ENCODE measurements at regions not wholly inside any gene's neighbourhood (a gene's known extent, or its start where the extent isn't known, plus 50 kb on each side); places are given as distances from the start of the nearest gene placed in this dataset.

- Histone ChIP-seq H3K4me1 (ENCODE audit: insufficient read depth, low read length) (no peaks in the 10 kb centered on the region), H3K4me3 (ENCODE audit: low read length) (no peak overlapping the region), H3K27me3 (ENCODE audit: control insufficient read depth in 1 of 2, insufficient read depth in 2 of 2, low read length in 2 of 2) (peaks cover 0 to 2% of the 10 kb centered on the region in 2 experiments), H3K9me3 (ENCODE audit: control insufficient read depth in 1 of 2, insufficient read depth in 1 of 2, low read length in 2 of 2) (peaks cover 0 to 11% of the 10 kb centered on the region in 2 experiments), H3K27ac (ENCODE audit: low read depth in 1 of 2, low read length in 2 of 2) (no peak overlapping the region), H3K36me3 (ENCODE audit: insufficient read depth, low read length) (no peaks in the 10 kb centered on the region)
- Mint-ChIP-seq H3K36me3 (ENCODE audit: low read depth) (no peaks in the 10 kb centered on the region), H3K9me3 (peaks cover 10% of the 10 kb centered on the region), H3K27me3 (no peaks in the 10 kb centered on the region), H3K27ac (no peak overlapping the region), H3K4me3 (no peak overlapping the region), H3K4me1 (ENCODE audit: low read depth) (no peaks in the 10 kb centered on the region)
- intact Hi-C loops (cut with DNase I, micrococcal nuclease): no loop called here
- DNase-seq: no peak
- ChIA-PET POLR2A (no interaction called here), CTCF (no interaction called here)
- no peak for ATAC-seq (ENCODE audit: poor library complexity)
- TF ChIP-seq CTCF (IDR thresholded peaks at IDR 0.05): no peak
These were observed 748.7 kb downstream of the QKI start for GRCh38 chr6:164163239-164163638.

GRCh38 chr6:164159061-164159460 lies 744.5 kb downstream of the QKI start:
- no peak for TF ChIP-seq CTCF (IDR thresholded peaks at IDR 0.05)
- H3K36me3 Mint-ChIP-seq (ENCODE audit: low read depth): no peaks in the 10 kb centered on the region
- H3K4me3 Mint-ChIP-seq: no peak overlapping the region
- H3K4me1 Mint-ChIP-seq (ENCODE audit: low read depth): no peaks in the 10 kb centered on the region
- DNase-seq: no peak
- H3K4me3 ChIP-seq (ENCODE audit: low read length): no peak overlapping the region
- no peaks in the 10 kb centered on the region for H3K4me1 ChIP-seq (ENCODE audit: insufficient read depth, low read length)
- H3K27me3 Mint-ChIP-seq: no peaks in the 10 kb centered on the region
- POLR2A ChIA-PET: no interaction called here
- H3K27ac ChIP-seq (ENCODE audit: low read depth in 1 of 2, low read length in 2 of 2): no peak overlapping the region
- CTCF ChIA-PET: no interaction called here
- ATAC-seq (ENCODE audit: poor library complexity): no peak
- no peaks in the 10 kb centered on the region for H3K27me3 ChIP-seq (ENCODE audit: control insufficient read depth in 1 of 2, insufficient read depth in 2 of 2, low read length in 2 of 2)
- intact Hi-C loops (cut with DNase I, micrococcal nuclease): no loop called here
- H3K27ac Mint-ChIP-seq: no peak overlapping the region
- H3K36me3 ChIP-seq (ENCODE audit: insufficient read depth, low read length): no peaks in the 10 kb centered on the region
- peaks cover 11% of the 10 kb centered on the region for H3K9me3 Mint-ChIP-seq
- H3K9me3 ChIP-seq (ENCODE audit: control insufficient read depth in 1 of 2, insufficient read depth in 1 of 2, low read length in 2 of 2): peaks cover 0 to 6% of the 10 kb centered on the region in 2 experiments

- Mint-ChIP-seq H3K4me1 (ENCODE audit: low read depth) (no peaks in the 10 kb centered on the region), H3K27ac (no peak overlapping the region), H3K9me3 (peaks cover 2% of the 10 kb centered on the region), H3K36me3 (ENCODE audit: low read depth) (no peaks in the 10 kb centered on the region), H3K27me3 (no peaks in the 10 kb centered on the region), H3K4me3 (no peak overlapping the region)
- H3K9me3 ChIP-seq (ENCODE audit: control insufficient read depth in 1 of 2, insufficient read depth in 1 of 2, low read length in 2 of 2): peaks cover 0 to 6% of the 10 kb centered on the region in 2 experiments
- no peaks in the 10 kb centered on the region for H3K36me3 ChIP-seq (ENCODE audit: insufficient read depth, low read length)
- no peaks in the 10 kb centered on the region for H3K4me1 ChIP-seq (ENCODE audit: insufficient read depth, low read length)
- DNase-seq (no peak), ATAC-seq (ENCODE audit: poor library complexity) (no peak)
- TF ChIP-seq CTCF (IDR thresholded peaks at IDR 0.05): no peak
- H3K27ac ChIP-seq (ENCODE audit: low read depth in 1 of 2, low read length in 2 of 2): no peak overlapping the region
- intact Hi-C loops (cut with DNase I, micrococcal nuclease): no loop called here
- ChIA-PET CTCF (no interaction called here), POLR2A (no interaction called here)
- H3K27me3 ChIP-seq (ENCODE audit: control insufficient read depth in 1 of 2, insufficient read depth in 2 of 2, low read length in 2 of 2): no peaks in the 10 kb centered on the region
- H3K4me3 ChIP-seq (ENCODE audit: low read length): no peak overlapping the region
These were observed 740.1 kb downstream of the QKI start for GRCh38 chr6:164154588-164154987.

Data from CD4-positive, alpha-beta T cell (primary cell).